ENCODE measurements at regions not wholly inside any gene's neighbourhood (a gene's known extent, or its start where the extent isn't known, plus 50 kb on each side); places are given as distances from the start of the nearest gene placed in this dataset.

DNA sequence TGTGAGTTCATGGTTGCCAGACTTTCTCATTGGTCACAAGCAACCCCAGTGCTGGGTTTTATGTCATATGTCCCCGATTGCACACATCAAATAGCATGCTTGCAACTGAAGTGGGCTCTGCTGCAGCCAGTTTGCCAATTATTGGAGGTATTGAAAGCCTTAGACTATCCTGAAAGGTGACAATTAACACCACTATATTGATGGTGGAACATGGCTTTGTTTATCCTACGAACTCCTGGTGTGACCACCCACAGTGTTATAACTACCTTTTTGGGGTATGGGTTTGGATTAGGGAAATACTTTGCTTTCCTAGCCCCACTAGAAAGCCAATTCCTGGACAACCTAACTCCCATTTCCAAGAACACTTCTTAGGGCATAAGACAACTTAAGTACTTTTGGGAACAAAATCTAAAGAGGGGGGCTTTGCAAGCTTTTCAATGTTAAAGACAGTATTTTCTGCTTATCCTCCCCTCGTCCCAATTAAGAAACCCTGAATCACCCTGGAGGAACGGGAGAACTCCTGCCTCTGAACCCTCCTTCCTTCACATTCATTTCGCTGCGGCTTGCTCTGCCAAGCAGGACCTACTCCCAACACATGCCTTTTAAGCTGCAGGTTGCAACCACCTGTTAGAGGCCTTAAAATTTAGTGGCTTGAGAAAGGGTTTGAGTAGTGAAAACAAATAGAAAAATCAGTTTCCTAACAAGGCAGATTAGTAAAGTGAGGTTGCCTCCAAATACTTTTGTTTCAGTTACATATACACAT is 80.3 kb upstream of the RBM19 start:
- Histone ChIP-seq H3K36me3 (ENCODE audit: control insufficient read depth, insufficient read depth, low read length) (no peaks in the 10 kb centered on the region), H3K27me3 (ENCODE audit: control insufficient read depth, insufficient read depth, low read length) (no peaks in the 10 kb centered on the region), H3K4me3 (ENCODE audit: low read depth, low read length) (no peak overlapping the region)
- TF ChIP-seq, protein P1, sequence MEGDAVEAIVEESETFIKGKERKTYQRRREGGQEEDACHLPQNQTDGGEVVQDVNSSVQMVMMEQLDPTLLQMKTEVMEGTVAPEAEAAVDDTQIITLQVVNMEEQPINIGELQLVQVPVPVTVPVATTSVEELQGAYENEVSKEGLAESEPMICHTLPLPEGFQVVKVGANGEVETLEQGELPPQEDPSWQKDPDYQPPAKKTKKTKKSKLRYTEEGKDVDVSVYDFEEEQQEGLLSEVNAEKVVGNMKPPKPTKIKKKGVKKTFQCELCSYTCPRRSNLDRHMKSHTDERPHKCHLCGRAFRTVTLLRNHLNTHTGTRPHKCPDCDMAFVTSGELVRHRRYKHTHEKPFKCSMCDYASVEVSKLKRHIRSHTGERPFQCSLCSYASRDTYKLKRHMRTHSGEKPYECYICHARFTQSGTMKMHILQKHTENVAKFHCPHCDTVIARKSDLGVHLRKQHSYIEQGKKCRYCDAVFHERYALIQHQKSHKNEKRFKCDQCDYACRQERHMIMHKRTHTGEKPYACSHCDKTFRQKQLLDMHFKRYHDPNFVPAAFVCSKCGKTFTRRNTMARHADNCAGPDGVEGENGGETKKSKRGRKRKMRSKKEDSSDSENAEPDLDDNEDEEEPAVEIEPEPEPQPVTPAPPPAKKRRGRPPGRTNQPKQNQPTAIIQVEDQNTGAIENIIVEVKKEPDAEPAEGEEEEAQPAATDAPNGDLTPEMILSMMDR (IDR thresholded peaks at IDR 0.05; ENCODE audit: insufficient read depth, low read length, poor library complexity, severe bottlenecking) = no peak
- no peak for DNase-seq (ENCODE audit: low read depth)

DNA sequence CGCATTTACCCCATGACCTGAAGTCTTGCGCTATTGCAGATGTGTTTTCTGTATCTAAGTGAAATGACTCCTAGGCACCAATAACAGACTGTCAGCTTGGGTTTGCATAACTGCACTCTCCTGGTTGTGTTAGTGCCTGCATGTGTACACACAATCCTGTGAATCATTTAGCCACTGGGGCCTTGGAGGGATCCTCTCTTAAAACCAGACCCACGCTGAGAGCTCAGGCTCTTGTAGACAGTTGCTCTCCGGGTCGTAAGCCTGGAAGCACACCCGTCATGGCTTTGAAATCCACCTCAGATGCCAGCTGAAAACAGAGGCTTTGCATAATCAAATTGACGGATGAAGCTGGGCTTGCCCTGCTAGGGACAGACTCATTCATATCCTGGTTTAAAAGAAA is 79.2 kb upstream of the RBM19 start:
- TF ChIP-seq, protein P1 (IDR thresholded peaks at IDR 0.05; ENCODE audit: insufficient read depth, low read length, poor library complexity, severe bottlenecking) = no peak
- H3K36me3 ChIP-seq (ENCODE audit: control insufficient read depth, insufficient read depth, low read length) = no peaks in the 10 kb centered on the region
- no peak for DNase-seq (ENCODE audit: low read depth)
- H3K4me3 ChIP-seq (ENCODE audit: low read depth, low read length) = no peak overlapping the region
- no peaks in the 10 kb centered on the region for H3K27me3 ChIP-seq (ENCODE audit: control insufficient read depth, insufficient read depth, low read length)

DNA sequence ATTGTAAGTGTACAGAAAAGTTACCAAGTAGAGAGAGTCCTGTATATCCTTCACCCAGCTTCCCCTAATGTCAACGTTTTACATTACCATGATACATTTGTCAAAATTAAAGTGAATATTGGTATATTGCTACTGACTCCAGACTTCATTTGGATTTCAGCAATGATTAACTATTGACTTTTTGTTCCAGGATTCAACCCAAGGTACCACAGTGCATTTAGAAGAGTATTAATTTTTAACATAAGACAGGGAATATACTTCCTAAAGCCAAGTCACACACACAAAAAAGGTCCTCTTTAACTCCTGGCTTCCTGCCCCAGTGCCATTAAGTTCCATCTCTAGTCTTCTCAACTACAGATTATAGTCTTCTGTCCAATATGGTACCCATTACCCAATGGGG is 75.5 kb upstream of the RBM19 start:
- H3K36me3 ChIP-seq (ENCODE audit: control insufficient read depth, insufficient read depth, low read length) = no peaks in the 10 kb centered on the region
- no peaks in the 10 kb centered on the region for H3K27me3 ChIP-seq (ENCODE audit: control insufficient read depth, insufficient read depth, low read length)
- no peak overlapping the region for H3K4me3 ChIP-seq (ENCODE audit: low read depth, low read length)
- TF ChIP-seq, protein P1 (IDR thresholded peaks at IDR 0.05; ENCODE audit: insufficient read depth, low read length, poor library complexity, severe bottlenecking) = no peak
- no peak for DNase-seq (ENCODE audit: low read depth)

DNA sequence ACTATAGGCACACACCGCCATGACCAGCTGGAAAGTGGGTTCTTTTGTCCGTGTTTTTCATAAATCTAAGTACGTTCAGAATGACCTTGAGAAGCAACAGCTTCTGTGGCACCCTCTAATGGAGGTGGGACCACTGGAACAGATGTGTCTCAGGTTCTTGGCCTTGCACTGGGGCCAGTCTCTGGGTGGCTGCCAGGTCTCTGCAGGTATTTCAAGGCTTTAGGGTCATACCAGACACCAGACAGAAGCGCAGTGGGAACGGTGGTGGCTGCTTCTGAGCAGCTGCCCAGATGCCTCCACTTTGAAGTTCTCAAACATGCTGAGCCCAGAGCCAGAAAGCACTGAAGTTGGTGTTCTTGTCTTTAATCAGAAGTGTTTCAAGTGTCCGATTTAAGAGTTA is 75.0 kb upstream of the RBM19 start:
- H3K36me3 ChIP-seq (ENCODE audit: control insufficient read depth, insufficient read depth, low read length) = no peaks in the 10 kb centered on the region
- H3K27me3 ChIP-seq (ENCODE audit: control insufficient read depth, insufficient read depth, low read length) = no peaks in the 10 kb centered on the region
- H3K4me3 ChIP-seq (ENCODE audit: low read depth, low read length) = no peak overlapping the region
- TF ChIP-seq, protein P1 (IDR thresholded peaks at IDR 0.05; ENCODE audit: insufficient read depth, low read length, poor library complexity, severe bottlenecking) = no peak
- DNase-seq (ENCODE audit: low read depth) = no peak

DNA sequence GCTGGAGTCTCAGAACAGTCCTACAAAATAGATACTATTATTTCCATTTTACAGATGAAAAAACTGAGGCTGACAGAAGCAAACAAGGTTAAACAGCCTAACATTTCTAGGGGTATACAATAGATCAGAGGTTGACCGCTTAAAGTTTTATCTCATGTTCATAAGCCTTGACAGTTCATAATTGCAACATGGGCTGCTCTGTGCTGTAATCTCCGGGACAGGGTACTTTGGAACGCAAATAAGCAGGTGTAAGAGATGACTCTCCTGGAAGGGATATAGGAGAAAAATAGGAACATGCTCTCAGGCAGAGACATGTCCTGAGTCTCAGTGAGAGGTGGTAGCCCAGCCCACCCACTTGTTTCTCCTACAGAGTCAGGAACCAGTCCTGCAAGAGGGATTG is 72.8 kb upstream of the RBM19 start:
- Histone ChIP-seq H3K4me3 (ENCODE audit: low read depth, low read length) (no peak overlapping the region), H3K36me3 (ENCODE audit: control insufficient read depth, insufficient read depth, low read length) (no peaks in the 10 kb centered on the region), H3K27me3 (ENCODE audit: control insufficient read depth, insufficient read depth, low read length) (no peaks in the 10 kb centered on the region)
- TF ChIP-seq, protein P1 (IDR thresholded peaks at IDR 0.05; ENCODE audit: insufficient read depth, low read length, poor library complexity, severe bottlenecking) = no peak
- no peak for DNase-seq (ENCODE audit: low read depth)

DNA sequence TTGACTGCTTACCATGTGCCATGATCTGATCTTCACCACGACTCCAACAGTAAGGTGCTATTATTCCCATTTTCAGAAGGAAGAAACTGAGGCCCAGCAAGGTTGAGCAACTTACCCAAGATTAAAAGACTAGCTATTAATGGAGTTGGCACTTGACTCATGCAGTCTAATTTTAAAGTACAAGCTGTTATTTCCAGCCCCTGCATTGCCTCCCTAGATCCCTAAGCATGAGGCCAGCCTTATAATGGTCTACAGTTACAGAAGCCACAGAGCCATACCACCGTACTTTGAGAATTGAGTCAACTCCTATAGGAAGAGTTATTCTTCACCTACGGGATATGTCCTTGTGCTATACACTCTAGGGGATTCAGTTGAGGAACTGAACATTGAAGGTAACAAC is 66.7 kb upstream of the RBM19 start:
- no peaks in the 10 kb centered on the region for H3K36me3 ChIP-seq (ENCODE audit: control insufficient read depth, insufficient read depth, low read length)
- TF ChIP-seq, protein P1 (IDR thresholded peaks at IDR 0.05; ENCODE audit: insufficient read depth, low read length, poor library complexity, severe bottlenecking) = no peak
- DNase-seq (ENCODE audit: low read depth) = no peak
- H3K4me3 ChIP-seq (ENCODE audit: low read depth, low read length) = no peak overlapping the region
- H3K27me3 ChIP-seq (ENCODE audit: control insufficient read depth, insufficient read depth, low read length) = no peaks in the 10 kb centered on the region

Measured in kidney epithelial cell (primary cell).